Endothelial cell of umbilical vein (primary cell): ENCODE measurements at regions not wholly inside any gene's neighbourhood (a gene's known extent, or its start where the extent isn't known, plus 50 kb on each side); places are given as distances from the start of the nearest gene placed in this dataset.

Experiments
- CTCF ChIP-seq, 2 donors: IDR thresholded peaks; 1 replicate in 1 of 2; 2 replicates in 1 of 2; pipeline ENCODE4 v1.5.1; 2011; ENCODE audit warnings: low read length in 2 of 2, mild to moderate bottlenecking in 2 of 2, moderate library complexity in 2 of 2, control low read depth in 1 of 2, inconsistent platforms in 1 of 2, low read depth in 1 of 2; ENCODE audit not compliant: insufficient read depth in 1 of 2; ENCODE audit errors: extremely low read depth in 1 of 2
- EZH2 ChIP-seq: IDR thresholded peaks from 2 replicates; pipeline ENCODE4 v1.6.1; 2012; ENCODE audit warnings: borderline replicate concordance, low read depth, mild to moderate bottlenecking, moderate library complexity, low read length, inconsistent platforms; ENCODE audit not compliant: severe bottlenecking
- FOS ChIP-seq: IDR thresholded peaks from 2 replicates; pipeline ENCODE4 v1.6.1; 2011; ENCODE audit warnings: mild to moderate bottlenecking, low read length, moderate library complexity, borderline replicate concordance; ENCODE audit not compliant: insufficient read depth
- GATA2 ChIP-seq: IDR thresholded peaks from 2 replicates; pipeline ENCODE4 v1.7.0; 2011; ENCODE audit warnings: low read depth, mild to moderate bottlenecking, moderate library complexity, mixed read lengths, low read length; ENCODE audit not compliant: insufficient read length, insufficient read depth
- MAX ChIP-seq: IDR thresholded peaks from 2 replicates; pipeline ENCODE4 v1.6.1; 2011; ENCODE audit not compliant: insufficient read depth, insufficient read length
- MYC ChIP-seq: IDR thresholded peaks from one replicate; pipeline ENCODE4 v1.6.1; 2011; ENCODE audit warnings: mild to moderate bottlenecking, low read depth, low read length
- POLR2A ChIP-seq: IDR thresholded peaks from 2 replicates; pipeline ENCODE4 v1.6.1; 2012; ENCODE audit warnings: low read depth, mild to moderate bottlenecking, control low read depth, low read length
- POLR2AphosphoS5 ChIP-seq: IDR thresholded peaks from 2 replicates; pipeline ENCODE4 v1.6.1; 2012; ENCODE audit warnings: low read depth, mild to moderate bottlenecking, control low read depth, low read length, moderate library complexity; ENCODE audit not compliant: insufficient read depth

GRCh38 chr3:65026151-65026550 lies 338.4 kb upstream of the ADAMTS9 start:
- TF ChIP-seq CTCF (IDR thresholded peaks at IDR 0.05; ENCODE audit: extremely low read depth in 1 of 2, insufficient read depth in 1 of 2, low read depth in 1 of 2, low read length in 2 of 2) (no peak), POLR2AphosphoS5 (no peak), POLR2A (no peak), EZH2 (no peak), MAX (no peak), FOS (no peak), GATA2 (no peak), MYC (no peak)
